ENCODE measurements at regions not wholly inside any gene's neighbourhood (a gene's known extent, or its start where the extent isn't known, plus 50 kb on each side); places are given as distances from the start of the nearest gene placed in this dataset.

DNA sequence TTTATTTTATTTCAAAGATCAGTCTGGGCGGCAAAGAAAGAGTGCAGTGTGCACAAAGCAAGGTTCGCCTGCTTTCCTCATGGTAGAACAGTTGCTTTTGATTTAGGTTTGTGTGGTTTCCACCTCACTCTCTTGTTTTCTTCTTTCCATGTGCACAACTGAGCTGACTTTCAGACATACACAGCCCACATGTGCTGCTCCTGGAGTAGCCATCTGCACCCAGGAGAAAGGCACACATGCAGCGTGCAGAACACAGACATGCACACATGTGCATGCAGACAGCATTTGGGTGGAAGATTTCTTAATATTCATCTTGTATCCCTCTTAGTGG lies 302.1 kb downstream of the FZD1 start:
- no peak for TF ChIP-seq EZH2 (IDR thresholded peaks at IDR 0.05)
- TF ChIP-seq POLR2AphosphoS5 (IDR thresholded peaks at IDR 0.05; ENCODE audit: borderline replicate concordance, low read depth, low read length) = no peak

All from SK-N-MC (cell line).